A673 (cell line): ENCODE measurements at regions not wholly inside any gene's neighbourhood (a gene's known extent, or its start where the extent isn't known, plus 50 kb on each side); places are given as distances from the start of the nearest gene placed in this dataset.

ENCODE experiments used
- BruUV-seq: library from RNA; stranded (reverse); fragments of 400-500 nt; replicated peaks from 2 replicates; lab custom pipeline; 2021; lab: Mats Ljungman, UMichigan
- CTCF ChIA-PET: fragments of 300-600 bp; sonication (Branson Sonifier 250); formaldehyde crosslinking; loops from one replicate; lab custom pipeline; 2022; ENCODE audit warnings: antibody characterized with exemption; lab: Charles Lee
- POLR2A ChIA-PET: fragments of 300-600 bp; sonication (Branson Sonifier 250); formaldehyde crosslinking; loops from one replicate; lab custom pipeline; 2022; ENCODE audit warnings: antibody characterized with exemption; ENCODE audit not compliant: low non-redundant PET; lab: Charles Lee
- DNase-seq: peaks from one replicate; pipeline ENCODE4 v3.0.0-alpha.2; 2015; ENCODE audit warnings: low spot score
- H3K27ac ChIP-seq: fragments of 200-600 bp; sonication (generic); 2 replicates; pipeline ENCODE4 v1.5.1; 2016; ENCODE audit warnings: mixed run types, low read depth, mild to moderate bottlenecking, mixed read lengths, antibody characterized with exemption, low read length; ENCODE audit not compliant: poor library complexity, severe bottlenecking
- H3K27me3 ChIP-seq: fragments of 200-600 bp; sonication (generic); replicated peaks from 2 replicates; pipeline ENCODE4 v1.6.1; 2017; ENCODE audit warnings: mixed run types, low read depth, mild to moderate bottlenecking, mixed read lengths, antibody characterized with exemption, low read length; ENCODE audit not compliant: insufficient read depth, poor library complexity
- H3K36me3 ChIP-seq: fragments of 200-600 bp; sonication (generic); 2 replicates; pipeline ENCODE4 v1.6.1; 2016; ENCODE audit warnings: mixed run types, mild to moderate bottlenecking, mixed read lengths, antibody characterized with exemption, low read length; ENCODE audit not compliant: insufficient read depth, poor library complexity, severe bottlenecking
- H3K4me1 ChIP-seq: fragments of 200-600 bp; sonication (generic); 2 replicates; pipeline ENCODE4 v1.6.1; 2017; ENCODE audit warnings: mixed run types, mild to moderate bottlenecking, mixed read lengths, antibody characterized with exemption, low read length; ENCODE audit not compliant: insufficient read depth, poor library complexity, severe bottlenecking
- H3K4me3 ChIP-seq: fragments of 200-600 bp; sonication (generic); 2 replicates; pipeline ENCODE4 v1.5.1; 2016; ENCODE audit warnings: low read depth, mixed run types, mild to moderate bottlenecking, mixed read lengths, low read length; ENCODE audit not compliant: poor library complexity, severe bottlenecking
- H3K9me3 ChIP-seq: fragments of 200-600 bp; sonication (generic); 2 replicates; pipeline ENCODE4 v1.6.1; 2016; ENCODE audit warnings: mixed run types, low read depth, mild to moderate bottlenecking, mixed read lengths, antibody characterized with exemption, low read length; ENCODE audit not compliant: poor library complexity, severe bottlenecking
- EZH2 ChIP-seq: fragments of 200-600 bp; sonication (generic); IDR thresholded peaks from 2 replicates; pipeline ENCODE4 v1.6.1; 2017; ENCODE audit warnings: borderline replicate concordance, low read depth, mild to moderate bottlenecking, mixed read lengths, antibody characterized with exemption, low read length; ENCODE audit not compliant: poor library complexity, severe bottlenecking
- intact Hi-C: fragments of 100-400 bp; cut with micrococcal nuclease; formaldehyde crosslinking; loops from one replicate; pipeline ENCODE4 v1.10.0; 2022; ENCODE audit not compliant: unreplicated experiment
- TF ChIP-seq, protein P1 (sequence below): fragments of 300-800, 200-600 bp; sonication (generic); conservative IDR thresholded peaks from 2 replicates; pipeline ENCODE4 v1.5.1; 2017; ENCODE audit warnings: low read depth, mild to moderate bottlenecking, antibody characterized with exemption, low read length, moderate library complexity, mixed read lengths

DNA sequence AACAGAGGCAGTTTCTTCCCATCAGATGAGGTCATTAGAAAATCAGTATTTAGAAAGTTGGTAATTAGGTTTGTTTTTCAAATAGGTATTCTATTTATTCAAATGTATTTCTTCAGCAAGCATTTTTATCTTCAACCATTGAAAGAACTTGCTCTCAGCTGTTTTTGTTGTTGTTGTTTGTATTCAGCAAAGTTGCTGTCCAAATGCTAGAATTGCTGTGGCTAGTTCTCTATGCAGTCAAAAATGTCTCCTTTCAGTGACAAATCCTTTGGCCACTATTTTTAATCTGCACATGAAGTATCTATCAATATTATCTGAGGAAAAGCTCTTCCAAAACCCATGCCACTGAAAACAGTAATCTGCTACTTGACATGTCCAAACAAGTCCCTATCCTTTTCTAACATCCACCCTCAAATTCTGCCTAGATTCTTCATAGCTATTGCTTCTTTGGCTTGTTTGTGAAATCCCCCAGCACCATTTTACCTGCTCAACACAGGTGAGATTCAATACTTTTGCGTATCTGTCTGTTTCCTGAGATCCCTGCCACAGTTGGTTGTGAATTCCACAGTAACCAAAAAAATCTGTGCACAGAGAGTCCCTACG is 1005.4 kb downstream of the GRIK2 start:
- BruUV-seq, result no TSS peak
- Histone ChIP-seq H3K27me3 (no peaks in the 10 kb centered on the region), H3K27ac (no peak overlapping the region), H3K9me3 (no peaks in the 10 kb centered on the region), H3K4me3 (no peak overlapping the region), H3K4me1 (no peaks in the 10 kb centered on the region), H3K36me3 (no peaks in the 10 kb centered on the region)
- intact Hi-C loops, result no loop called here
- TF ChIP-seq, protein P1, sequence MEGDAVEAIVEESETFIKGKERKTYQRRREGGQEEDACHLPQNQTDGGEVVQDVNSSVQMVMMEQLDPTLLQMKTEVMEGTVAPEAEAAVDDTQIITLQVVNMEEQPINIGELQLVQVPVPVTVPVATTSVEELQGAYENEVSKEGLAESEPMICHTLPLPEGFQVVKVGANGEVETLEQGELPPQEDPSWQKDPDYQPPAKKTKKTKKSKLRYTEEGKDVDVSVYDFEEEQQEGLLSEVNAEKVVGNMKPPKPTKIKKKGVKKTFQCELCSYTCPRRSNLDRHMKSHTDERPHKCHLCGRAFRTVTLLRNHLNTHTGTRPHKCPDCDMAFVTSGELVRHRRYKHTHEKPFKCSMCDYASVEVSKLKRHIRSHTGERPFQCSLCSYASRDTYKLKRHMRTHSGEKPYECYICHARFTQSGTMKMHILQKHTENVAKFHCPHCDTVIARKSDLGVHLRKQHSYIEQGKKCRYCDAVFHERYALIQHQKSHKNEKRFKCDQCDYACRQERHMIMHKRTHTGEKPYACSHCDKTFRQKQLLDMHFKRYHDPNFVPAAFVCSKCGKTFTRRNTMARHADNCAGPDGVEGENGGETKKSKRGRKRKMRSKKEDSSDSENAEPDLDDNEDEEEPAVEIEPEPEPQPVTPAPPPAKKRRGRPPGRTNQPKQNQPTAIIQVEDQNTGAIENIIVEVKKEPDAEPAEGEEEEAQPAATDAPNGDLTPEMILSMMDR, result no peak
- TF ChIP-seq EZH2, result no peak
- no peak for DNase-seq
- CTCF ChIA-PET, result no interaction called here
- POLR2A ChIA-PET, result no interaction called here

DNA sequence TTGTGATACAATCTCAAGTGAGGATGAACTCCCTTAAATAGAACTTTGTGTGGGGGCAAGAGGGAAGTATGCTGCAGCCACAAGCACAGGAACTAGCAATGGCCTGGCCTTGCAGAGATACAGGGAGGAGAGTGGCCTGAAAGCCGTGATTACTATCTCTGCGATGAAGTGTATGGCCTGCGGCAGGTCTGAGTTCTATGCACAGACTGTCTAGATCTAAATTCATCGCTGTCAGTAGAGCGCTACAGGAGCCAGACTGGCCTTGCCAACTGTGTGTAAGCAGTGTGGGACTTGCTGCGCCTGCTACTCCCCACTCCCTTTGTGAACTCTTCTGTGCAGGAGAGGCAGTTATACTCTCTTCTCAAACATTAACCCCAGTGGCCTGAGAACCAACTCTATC is 997.0 kb downstream of the GRIK2 start:
- Histone ChIP-seq H3K9me3 (no peaks in the 10 kb centered on the region), H3K4me1 (no peaks in the 10 kb centered on the region), H3K4me3 (no peak overlapping the region), H3K27ac (no peak overlapping the region), H3K27me3 (no peaks in the 10 kb centered on the region), H3K36me3 (no peaks in the 10 kb centered on the region)
- ChIA-PET POLR2A (no interaction called here), CTCF (no interaction called here)
- no TSS peak for BruUV-seq
- intact Hi-C loops, result no loop called here
- DNase-seq, result no peak
- TF ChIP-seq, protein P1, result no peak
- no peak for TF ChIP-seq EZH2

DNA sequence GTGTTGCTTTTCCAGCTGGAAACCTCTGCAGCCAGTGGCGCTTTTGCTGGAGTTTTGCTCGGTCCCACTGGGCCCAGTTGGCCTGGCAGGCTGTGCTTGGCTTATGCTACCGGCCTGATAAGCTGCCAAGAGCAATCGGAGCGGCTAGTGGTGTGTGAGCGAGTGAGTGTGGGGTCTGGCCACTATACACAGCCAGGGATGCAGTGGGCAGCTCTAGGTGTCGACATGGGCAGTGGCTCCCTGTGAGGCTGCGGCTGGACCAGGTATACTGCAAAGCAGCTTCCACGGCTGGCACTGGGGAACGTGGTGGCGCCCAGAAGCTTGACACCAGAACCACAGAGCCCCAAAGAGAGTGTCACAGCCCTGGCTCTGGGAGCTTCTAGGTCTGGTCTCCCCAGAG is 996.5 kb downstream of the GRIK2 start:
- ChIA-PET CTCF (no interaction called here), POLR2A (no interaction called here)
- intact Hi-C loops, result no loop called here
- TF ChIP-seq, protein P1, result no peak
- no peak for TF ChIP-seq EZH2
- no TSS peak for BruUV-seq
- no peak for DNase-seq
- Histone ChIP-seq H3K27ac (no peak overlapping the region), H3K36me3 (no peaks in the 10 kb centered on the region), H3K9me3 (no peaks in the 10 kb centered on the region), H3K4me3 (no peak overlapping the region), H3K4me1 (no peaks in the 10 kb centered on the region), H3K27me3 (no peaks in the 10 kb centered on the region)
